ENCODE measurements at regions not wholly inside any gene's neighbourhood (a gene's known extent, or its start where the extent isn't known, plus 50 kb on each side); places are given as distances from the start of the nearest gene placed in this dataset.

GRCh38 chr6:105485456-105485855 lies 82.6 kb upstream of the PREP start:
- H3K9me3 ChIP-seq = no peaks in the 10 kb centered on the region
- CTCF ChIA-PET = interaction anchor here (0.6 to 3.5 kb wide), 14 partner anchors 10 to 815 kb away, joined by 3 to 31 read pairs (median 3); no protein-coding TSS in a partner anchor
- POLR2A ChIA-PET = no interaction called here
- no peak for DNase-seq
- H3K27ac ChIP-seq (ENCODE audit: low read depth in 2 of 2, low read length in 1 of 2) = no peak overlapping the region
- H3K4me1 ChIP-seq (ENCODE audit: control insufficient read depth in 1 of 2, insufficient read depth in 2 of 2, low read depth in 1 of 2, low read length in 1 of 2) = peaks cover 2 to 17% of the 10 kb centered on the region in 2 experiments
- no peak overlapping the region for H3K4me2 ChIP-seq
- H3F3A ChIP-seq (replicated peaks; ENCODE audit: insufficient read depth) = peaks cover 16% of the 10 kb centered on the region
- H4K20me1 ChIP-seq (ENCODE audit: insufficient read depth) = no peaks in the 10 kb centered on the region
- TF ChIP-seq CHD2 (IDR thresholded peaks at IDR 0.05; ENCODE audit: low read length, partially characterized antibody) (no peak), EZH2phosphoT487 (IDR thresholded peaks at IDR 0.05; ENCODE audit: borderline replicate concordance, low read depth) (no peak), NFIC (IDR thresholded peaks at IDR 0.05; ENCODE audit: borderline replicate concordance) (no peak), TCF12 (IDR thresholded peaks at IDR 0.05) (no peak), EP300 (IDR thresholded peaks at IDR 0.05; ENCODE audit: borderline replicate concordance in 1 of 2, low read depth in 1 of 2, low read length in 1 of 2) (no peak)
- WGBS (ENCODE audit: low lambda C conversion rate) = 45% methylated on average over 5 of the region's 5 CpGs
- no peak overlapping the region for H3K9ac ChIP-seq
- no peak overlapping the region for H3K4me3 ChIP-seq (ENCODE audit: low read depth in 2 of 2, low read length in 1 of 2)
- no peaks in the 10 kb centered on the region for H3K9me2 ChIP-seq
- no peak overlapping the region for H2AFZ ChIP-seq (ENCODE audit: low read depth)
- H3K36me3 ChIP-seq (replicated peaks in 1 of 2; ENCODE audit: control insufficient read depth in 1 of 2, insufficient read depth in 2 of 2, low read length in 1 of 2) = no peaks in the 10 kb centered on the region
- H3K27me3 ChIP-seq (ENCODE audit: insufficient read depth) = no peaks in the 10 kb centered on the region
- no peaks in the 10 kb centered on the region for H3K79me2 ChIP-seq (ENCODE audit: insufficient read depth)

- WGBS (ENCODE audit: low lambda C conversion rate) = 31% methylated on average over 12 of the region's 12 CpGs
- H3K9ac ChIP-seq = peak overlapping the region; percentile 3; the same call in 1 of the 2 replicates
- H3K4me2 ChIP-seq = peak overlapping the region; percentile 43; the same call in 1 of the 2 replicates
These were observed 81.6 kb upstream of the PREP start for GRCh38 chr6:105484238-105485161.

More at GRCh38 chr6:105484238-105485161, 81.6 kb upstream of the PREP start:
- H3K4me1 ChIP-seq (ENCODE audit: control insufficient read depth in 1 of 2, insufficient read depth in 2 of 2, low read depth in 1 of 2, low read length in 1 of 2) = peaks cover 2 to 17% of the 10 kb centered on the region in 2 experiments
- TF ChIP-seq NRF1 (IDR thresholded peaks at IDR 0.05; ENCODE audit: low read depth, low read length) (no peak), SMC3 (IDR thresholded peaks at IDR 0.05; ENCODE audit: low read depth, low read length) (peak; percentile 57), CTCF (IDR thresholded peaks at IDR 0.05) (peak; percentile 99), MAX (IDR thresholded peaks at IDR 0.05; ENCODE audit: low read depth) (no peak), RAD21 (IDR thresholded peaks at IDR 0.05; ENCODE audit: low read length) (peak; percentile 91)
- H3K27me3 ChIP-seq (ENCODE audit: insufficient read depth) = no peaks in the 10 kb centered on the region
- no peak overlapping the region for H3K4me3 ChIP-seq (ENCODE audit: low read depth in 2 of 2, low read length in 1 of 2)
- H3K9me3 ChIP-seq = no peaks in the 10 kb centered on the region
- H3K27ac ChIP-seq (ENCODE audit: low read depth in 2 of 2, low read length in 1 of 2) = peak overlapping the region in 1 of 2 experiments; percentile 53; a peak in 2 of 4 replicates
- no peaks in the 10 kb centered on the region for H3K79me2 ChIP-seq (ENCODE audit: insufficient read depth)
- peak overlapping the region; percentile 43; the same call in 1 of the 2 replicates for H2AFZ ChIP-seq (ENCODE audit: low read depth)
- POLR2A ChIA-PET = no interaction called here
- H3F3A ChIP-seq (replicated peaks; ENCODE audit: insufficient read depth) = peaks cover 16% of the 10 kb centered on the region
- peak; percentile 25 for DNase-seq
- H3K9me2 ChIP-seq = no peaks in the 10 kb centered on the region
- CTCF ChIA-PET = interaction anchor here (0.6 to 3.5 kb wide), 19 partner anchors 10 to 816 kb away, joined by 3 to 31 read pairs (median 3); no protein-coding TSS in a partner anchor
- H3K36me3 ChIP-seq (replicated peaks in 1 of 2; ENCODE audit: control insufficient read depth in 1 of 2, insufficient read depth in 2 of 2, low read length in 1 of 2) = no peaks in the 10 kb centered on the region
- H4K20me1 ChIP-seq (ENCODE audit: insufficient read depth) = no peaks in the 10 kb centered on the region
